NOMO-1 treated with DMSO at 0.1 percent for 48 hours (cell line): ENCODE measurements at regions not wholly inside any gene's neighbourhood (a gene's known extent, or its start where the extent isn't known, plus 50 kb on each side); places are given as distances from the start of the nearest gene placed in this dataset.

Experiments
- DNase-seq: peaks from one replicate; lab custom pipeline; 2025; ENCODE audit not compliant: unreplicated experiment; lab: John Stamatoyannopoulos, UW

DNA sequence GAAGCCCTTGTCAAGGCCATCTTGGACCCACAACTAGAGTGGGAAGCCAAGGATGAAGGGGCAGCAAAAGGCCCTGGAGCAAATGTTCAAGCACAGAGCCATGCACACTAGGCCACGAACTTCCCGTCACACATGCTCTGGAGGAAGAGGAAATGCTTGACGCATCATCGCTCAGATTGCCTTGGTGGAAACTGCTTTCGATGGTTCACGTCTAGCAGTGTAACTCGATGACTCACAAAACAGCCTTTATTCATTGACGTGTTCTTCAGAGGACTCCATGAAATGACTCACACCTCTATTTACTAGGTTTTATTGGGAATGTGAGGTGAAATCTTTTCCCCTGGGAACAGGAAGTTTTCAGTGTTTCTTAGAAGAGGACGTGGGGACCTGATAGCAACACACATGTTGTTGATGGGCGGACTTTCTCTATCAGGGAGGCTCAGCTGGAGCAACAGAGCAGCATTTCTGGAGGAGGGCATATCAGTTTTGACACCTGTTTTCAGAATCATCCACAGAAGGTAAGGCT is 79.8 kb upstream of the FLT1 start:
- DNase-seq: peak; percentile 94

DNA sequence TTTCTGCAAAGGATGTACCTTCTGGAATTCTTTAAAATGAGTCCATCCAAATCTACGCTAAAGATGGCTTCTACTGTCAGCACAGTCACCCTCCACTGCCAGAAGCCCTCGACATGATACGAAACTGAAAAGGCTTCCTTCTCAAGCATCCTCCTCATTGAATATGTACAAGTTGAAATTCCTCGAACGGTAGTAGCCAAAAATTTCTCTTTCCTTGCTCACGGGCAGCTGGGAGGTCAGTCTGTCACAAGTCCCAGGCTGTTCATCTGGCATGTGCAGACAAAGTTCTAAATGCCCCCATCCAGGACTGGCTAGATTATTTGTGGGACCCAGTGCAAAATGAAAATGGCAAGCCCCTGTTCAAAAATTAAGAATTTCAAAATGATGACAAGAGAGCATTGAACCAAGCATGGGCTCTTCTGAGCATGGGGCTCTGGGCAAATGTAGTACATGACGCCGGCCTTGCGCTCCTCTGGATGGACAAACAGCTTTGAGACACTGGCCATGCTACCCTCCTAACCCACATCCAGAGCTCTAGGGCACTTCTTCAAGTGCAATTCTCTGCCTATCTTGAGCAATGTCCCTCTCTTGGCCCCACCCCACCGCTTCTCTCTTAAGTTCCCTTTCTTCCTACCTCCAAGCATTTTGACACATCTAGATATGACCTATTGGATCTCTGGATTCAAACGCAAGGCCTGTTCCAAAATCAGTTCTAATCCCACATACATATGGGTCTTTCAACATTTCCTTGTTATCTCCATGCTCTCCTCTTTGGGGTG is 78.9 kb upstream of the FLT1 start:
- peak; percentile 98 for DNase-seq

DNA sequence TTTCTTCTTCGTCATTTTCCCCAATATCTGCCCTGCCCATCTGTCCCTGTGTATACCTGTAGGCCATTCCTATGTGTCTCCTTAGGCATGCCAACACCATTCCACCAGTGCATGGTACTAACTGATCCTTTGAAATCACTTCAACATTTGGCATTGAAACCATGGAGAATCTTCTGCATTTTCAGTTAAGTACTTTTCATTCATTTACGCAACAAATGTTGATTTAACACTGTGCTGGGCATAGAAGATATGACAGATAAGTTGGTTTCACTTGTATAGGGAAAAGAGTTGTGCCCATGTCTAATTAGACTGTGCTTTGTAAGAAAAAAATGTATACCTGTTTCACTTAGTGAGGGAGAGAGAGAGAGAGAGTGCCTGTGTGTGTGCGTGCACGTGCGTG is 77.9 kb upstream of the FLT1 start:
- DNase-seq: no peak

DNA sequence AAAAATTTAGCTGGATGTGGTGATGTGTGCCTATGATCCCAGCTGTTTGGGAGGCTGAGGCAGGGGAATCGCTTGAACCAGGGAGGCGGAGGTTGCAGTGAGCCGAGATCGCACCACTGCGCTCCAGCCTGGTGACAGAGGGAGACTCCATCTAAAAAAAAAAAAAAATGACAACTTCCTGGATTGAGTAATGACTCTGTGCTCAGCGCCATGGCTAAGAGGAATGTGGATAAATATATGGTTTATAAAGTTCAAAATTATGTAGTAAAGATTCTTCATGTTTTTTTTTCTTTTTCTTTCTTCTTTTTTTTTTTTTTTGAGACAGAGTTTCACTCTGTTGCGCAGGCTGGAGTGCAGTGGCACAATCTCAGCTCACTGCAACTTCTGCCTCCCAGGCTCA is 75.4 kb upstream of the FLT1 start:
- DNase-seq: peak; percentile 17

DNA sequence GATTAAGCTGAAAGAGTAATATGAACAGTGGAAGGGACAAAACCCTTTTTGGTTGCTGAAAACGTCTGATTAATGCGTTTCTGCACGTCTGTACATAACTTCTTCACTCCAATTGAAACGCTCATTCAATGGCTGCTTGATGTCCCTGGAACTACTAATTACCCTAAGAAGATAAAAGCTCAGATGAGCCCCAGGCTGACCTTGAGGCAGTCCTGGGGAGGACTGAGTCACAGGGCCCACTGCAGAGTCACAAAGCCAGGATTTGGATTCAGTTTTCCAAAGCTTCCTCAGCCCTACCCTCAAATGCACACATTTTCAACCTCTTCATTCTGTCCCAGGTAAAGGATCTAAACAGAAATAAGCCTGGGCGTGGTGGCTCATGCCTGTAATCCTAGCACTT is 75.0 kb upstream of the FLT1 start:
- no peak for DNase-seq

DNA sequence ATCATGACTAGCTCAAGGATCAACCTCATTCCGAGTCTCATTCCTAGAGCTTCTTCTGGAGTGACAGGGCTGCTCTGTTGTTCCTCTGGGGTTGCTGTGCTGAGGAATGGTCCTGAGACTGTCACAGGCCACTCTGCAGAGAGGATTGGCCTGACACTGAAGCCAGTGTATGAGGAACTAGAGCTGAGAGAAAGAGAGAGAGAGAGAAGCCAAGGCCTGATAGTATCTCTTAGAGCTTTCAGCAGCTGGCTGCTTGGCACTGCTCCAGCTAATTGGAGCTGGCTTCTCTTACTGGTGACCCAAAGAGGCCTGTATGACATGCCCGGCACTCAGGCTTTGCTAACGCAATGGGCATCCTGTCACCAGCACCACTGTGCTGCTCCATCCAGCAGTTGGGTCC is 73.4 kb upstream of the FLT1 start:
- no peak for DNase-seq

DNA sequence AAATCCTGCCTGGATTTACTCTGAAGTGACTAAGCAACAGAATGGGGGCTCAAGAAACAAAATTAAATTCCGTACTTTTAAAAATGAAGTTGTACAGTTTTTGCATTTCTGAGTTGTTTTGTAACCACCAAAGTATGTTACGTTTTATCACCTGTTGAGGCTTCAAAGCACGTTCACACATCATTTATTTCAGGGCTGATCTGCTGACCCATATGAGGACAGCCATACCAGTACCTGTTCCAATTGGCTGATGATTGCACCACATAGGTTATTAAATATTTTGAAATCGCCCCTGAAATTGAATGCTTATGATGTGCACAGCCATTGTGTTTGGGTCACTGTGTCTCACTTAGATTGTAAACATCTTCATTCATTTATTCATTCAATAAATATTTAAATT is 72.0 kb upstream of the FLT1 start:
- DNase-seq: no peak

DNA sequence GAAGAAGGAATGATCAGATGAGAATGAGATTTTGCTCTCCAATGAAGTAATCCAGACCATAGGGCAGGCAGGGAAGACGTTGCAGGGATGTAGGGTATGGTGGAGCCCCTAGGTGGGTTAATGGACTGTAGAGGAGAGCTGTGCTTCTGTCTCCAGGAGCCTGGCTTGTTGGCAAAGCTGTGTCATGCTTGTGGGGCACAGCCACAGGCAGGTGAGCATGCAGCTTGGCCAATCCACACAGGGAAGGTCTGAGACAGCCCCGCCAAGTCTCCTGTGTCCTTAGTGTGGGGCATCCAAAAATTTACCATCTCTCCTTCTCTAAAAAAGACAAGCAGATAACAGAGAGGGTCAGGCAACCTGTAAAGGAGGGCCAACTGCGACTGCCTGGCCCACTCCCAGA is 71.4 kb upstream of the FLT1 start:
- no peak for DNase-seq

DNA sequence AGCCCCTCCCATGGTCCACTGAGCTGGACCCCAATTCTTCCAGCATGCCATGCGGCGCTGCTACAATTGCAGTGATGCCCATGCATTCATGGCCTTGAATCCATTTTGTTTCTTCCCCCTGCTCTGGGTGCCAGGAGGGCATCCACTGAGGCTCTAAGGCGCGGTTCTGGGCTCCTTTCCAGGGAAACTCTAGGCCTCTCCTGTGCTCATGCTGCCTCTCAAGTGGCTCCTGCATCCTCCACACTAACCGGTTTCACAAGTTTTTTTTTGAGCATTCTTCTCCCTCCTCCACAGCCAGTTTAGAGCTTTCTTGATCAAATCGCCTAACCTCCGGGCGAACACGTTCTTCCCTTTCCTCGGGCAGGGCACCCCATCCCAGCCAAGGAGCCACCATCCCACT is 69.1 kb upstream of the FLT1 start:
- DNase-seq: no peak

DNA sequence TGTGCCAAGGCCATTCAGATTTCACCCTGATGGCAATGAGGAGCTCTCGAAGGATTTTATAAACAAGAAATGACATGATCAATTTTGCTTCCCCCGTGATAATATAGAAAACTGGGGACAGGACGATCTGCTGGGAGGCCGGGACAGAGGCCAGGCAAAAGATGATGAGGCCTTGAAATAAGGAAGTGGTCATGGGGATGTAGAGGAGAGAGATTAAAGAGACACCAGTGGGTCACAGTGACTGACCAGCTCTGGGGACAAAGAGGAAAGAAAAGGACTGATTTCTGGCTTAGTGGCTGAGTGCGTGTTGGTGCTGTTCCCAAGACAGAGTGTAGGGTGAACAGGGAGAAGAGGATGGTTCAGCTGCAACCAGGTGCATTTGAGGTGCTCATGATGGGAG is 68.7 kb upstream of the FLT1 start:
- DNase-seq: no peak

DNA sequence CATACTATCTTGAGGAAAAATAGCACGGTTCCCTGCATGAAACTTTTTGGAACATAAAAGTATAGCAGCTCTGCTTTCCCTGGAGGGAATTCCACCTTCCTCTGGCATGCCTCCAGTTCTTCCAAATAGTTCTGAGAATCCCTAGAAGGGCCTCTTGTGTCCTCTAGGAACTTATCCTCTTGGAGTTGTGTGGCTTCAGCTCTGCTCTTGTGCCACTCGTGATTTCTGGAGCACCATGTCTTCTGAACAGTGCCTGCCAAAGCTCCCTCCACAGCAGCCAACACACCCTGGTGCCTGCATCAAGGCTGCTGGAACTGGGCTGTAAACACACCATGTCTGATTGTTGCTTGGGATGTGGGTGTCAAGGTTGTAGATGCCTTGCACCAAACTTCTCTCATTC is 65.7 kb upstream of the FLT1 start:
- no peak for DNase-seq

DNA sequence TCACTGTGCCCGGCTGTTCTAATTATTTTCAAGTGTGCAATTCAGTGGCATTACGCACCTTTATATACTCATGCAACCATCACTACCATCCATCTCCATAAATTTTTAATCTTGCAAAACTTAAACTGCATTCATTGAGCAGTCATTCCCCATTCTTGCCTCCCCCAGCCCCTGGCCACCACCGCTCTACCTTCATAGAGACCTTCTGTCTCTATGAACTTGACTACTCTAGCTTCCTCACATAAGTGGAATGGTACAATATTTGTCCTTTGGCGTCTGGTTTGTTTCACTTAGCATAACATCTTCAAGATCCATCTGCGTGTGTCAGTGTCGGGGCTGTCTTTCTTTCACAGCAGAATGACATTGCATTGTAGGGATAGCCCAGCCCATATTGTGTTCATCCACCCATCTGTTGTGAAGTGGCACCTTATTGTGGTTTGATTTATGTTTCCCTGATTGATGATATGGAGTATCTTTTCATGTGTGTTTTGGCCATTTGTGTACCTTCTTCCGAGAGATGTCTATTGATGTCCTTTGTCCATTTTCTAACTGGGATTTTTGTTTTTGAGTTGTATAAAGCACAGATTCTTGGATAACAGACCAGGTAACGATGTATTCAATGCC is 64.8 kb upstream of the FLT1 start:
- DNase-seq: no peak

DNA sequence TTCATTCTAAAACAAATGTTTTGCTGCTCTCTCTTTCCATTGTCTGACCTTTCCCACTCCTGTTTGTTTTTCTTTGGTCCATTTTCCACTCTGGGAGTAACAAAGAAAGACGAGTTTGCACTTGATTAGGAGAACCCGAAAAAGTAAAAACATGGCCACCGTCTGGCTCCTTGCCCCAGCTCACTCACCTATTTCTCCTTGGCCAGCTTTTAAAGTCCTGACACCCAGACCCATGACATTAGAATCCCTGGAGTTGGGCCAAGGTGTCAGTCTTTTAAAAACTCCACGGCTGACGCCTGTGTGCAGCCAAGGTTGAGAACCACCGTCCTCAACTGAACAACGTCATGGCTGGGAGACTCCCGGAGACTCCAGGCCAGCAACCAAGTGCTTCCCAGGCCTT is 63.6 kb upstream of the FLT1 start:
- no peak for DNase-seq

DNA sequence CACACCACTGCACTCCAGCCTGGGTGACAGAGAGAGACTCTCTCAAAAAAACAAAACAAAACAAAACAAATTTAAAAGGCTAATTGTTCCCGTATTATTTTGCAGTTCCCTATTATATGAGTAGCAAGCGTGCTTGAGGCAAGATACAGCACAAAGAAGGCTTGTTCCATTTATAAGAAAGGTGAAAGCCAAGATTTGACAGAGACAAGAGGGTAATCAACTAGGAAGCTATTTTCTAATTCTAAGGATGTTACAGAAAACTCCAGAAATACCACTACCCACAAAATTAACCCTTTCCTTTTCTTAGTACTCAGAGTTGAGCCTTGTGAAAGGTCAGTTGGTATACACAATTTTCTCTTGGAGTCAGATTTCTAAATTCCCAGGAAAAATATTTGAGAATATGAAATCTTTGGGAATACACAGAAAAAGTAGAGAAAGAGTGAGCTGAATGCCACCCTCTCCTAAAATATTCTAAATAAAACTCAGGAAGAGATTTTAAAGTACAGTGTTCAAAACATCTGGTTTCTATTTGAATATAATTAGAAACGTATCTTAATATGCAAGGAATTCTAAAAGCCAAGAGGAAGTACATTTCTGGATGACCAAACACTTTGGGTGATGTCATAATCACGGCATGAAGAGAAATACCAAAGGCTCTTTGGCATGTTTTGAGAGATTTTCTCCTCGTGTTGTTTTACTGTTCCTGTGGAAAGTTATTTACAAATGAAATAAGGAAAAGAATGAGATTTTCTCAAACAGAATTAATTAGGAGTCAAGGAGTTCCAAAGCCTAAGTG is 63.0 kb upstream of the FLT1 start:
- DNase-seq: no peak

DNA sequence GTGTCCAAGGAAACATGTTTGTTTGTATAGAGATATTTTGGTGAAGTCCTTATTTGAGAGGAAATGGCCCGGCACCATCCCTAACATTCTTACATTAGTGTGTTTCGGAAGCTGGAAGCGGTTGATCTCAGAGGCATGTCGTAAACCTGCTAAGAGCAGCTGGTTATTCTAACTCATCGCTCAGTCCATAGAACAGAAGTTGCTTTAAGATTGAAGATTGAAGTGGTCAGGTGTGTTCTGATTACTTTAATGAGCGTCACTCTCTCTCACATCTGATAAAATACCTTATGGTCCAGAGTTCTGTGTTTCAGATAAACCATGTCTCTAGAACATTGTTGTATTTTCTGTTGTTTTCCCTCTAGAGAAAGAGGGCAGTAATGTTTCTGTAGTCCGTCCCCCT is 60.2 kb upstream of the FLT1 start:
- no peak for DNase-seq

DNA sequence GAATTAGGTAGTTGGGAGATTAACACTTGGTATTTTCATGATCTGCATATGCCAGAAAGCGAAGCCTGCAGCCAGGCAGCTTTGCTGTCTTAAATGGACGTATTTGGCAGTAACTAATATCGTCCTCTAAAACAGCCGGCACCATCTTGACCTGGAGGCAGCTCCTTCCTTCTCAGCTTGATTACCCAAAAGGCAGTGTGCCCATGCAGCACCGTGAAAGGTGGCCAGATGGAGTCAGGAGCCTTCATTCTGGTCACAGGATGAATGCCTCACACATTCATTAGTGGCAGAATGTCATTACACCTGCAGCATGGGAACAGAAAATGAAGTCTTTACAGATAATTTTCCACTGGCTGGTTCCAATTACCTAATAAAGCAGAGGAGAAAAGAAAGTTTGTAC is 59.0 kb upstream of the FLT1 start:
- DNase-seq: no peak

DNA sequence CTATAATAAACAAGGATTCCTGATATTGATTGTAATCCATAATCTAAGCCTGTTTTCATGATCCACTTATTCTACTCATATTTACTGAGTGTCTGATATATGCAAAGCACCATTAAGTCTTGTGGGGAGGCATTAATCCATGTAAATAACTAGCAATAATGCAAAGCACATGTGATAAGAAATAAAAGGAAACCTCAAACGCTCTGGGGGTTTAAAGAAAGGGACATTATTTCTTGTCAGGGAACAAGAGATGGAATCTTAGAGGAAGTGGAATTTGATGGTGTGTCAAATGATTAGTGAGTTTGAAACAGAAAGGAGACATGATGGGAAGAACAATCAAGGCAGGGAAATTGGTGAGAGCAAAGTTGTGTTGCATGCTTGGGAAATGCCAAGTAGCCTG is 57.4 kb upstream of the FLT1 start:
- no peak for DNase-seq

DNA sequence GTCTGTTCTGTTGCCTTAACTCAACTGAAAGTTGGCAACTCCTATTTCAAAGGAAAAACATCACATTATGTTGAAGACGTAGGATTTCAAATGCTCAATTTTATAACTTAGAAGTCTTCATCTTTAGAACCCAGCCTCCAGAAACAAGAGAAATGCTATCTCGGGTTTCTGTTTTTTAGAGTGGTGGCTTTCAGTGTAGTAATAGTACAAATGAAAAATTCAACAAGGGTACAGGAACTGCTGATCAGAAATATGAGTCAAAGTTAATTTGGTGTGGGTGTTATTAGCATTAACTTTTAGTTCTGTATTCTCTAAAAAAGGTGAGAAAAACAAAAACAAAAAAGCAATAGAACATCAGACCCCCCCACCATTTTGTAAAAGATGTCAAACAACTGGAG is 56.6 kb upstream of the FLT1 start:
- no peak for DNase-seq

DNA sequence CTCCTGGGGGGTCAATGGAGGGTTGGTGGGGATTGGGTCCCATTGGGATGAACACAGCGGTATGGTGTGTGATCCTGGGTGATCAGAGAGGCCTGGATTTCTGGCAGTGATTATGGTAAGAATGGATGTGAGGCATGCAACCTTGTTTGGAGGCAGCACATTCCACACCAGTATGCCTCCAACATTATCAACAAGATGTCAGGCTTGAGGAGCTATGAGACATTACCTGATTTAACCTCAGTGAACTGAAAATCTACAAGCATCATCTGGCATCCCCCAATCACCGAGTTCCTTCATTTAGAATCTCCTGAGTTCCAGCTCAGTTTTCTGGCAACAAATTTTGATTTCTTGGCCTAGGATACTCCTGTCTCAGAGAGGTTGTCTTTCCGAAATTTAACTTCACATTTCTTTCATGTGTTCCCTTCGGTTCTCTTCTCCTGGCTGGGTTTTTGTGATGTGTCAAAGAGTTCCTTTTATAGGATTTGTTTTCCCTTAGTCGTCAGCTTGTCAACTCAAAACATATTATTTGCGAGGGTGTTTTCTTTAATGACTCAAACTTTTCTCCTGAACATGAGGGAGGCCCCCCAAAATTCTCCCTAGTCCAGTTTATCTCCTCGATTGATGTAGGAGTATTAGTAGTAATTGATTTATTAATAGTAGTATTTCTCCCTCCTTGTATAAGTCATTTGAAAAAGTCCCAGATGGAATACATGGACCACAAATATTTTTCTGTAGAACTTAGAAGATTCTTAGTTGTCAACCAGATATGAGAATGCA is 56.0 kb upstream of the FLT1 start:
- DNase-seq: no peak

DNA sequence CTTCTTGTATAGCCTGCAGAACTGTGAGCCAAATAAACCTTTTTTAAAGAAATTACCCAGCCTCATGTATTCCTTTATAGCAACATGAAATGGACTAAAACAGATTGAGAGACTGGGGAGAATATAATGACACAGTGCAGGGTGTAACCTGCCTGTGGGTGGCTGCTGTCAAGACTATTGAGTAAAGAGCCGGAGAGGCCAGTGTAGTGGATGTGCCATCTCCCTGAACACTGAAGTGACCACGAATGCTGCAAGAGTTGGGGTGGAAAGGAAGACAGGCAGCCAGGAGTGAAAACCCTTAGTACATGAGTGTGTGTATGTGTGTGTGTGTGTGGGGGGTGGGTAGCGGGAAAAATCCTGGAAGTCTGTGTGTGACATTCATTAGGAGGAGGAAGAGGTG is 55.2 kb upstream of the FLT1 start:
- DNase-seq: no peak

DNA sequence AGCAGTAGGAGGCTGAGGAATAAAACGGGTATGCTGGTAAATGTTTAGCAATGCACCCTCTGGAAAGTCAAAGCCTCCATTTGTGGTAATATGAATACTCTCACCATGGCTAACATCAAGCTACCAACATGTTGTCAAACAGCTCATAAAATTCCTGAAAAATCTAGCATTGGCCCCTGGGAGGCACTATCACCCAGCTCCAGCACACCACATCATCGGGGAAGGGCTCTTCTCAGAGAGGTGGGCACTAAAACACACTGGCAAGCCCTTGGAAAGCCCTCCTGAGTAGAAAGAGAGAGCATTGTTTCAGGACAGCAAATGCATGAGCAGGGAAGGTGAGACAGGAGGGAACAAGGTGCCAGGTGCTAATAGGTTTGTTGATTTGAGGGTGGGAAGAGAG is 53.9 kb upstream of the FLT1 start:
- DNase-seq: no peak
